Urinary bladder (tissue), 3 donors: ENCODE measurements at regions not wholly inside any gene's neighbourhood (a gene's known extent, or its start where the extent isn't known, plus 50 kb on each side); places are given as distances from the start of the nearest gene placed in this dataset.
"Not testable (repeated sequence)": the region's sequence is repeated elsewhere in the genome, so short reads cannot be mapped to it uniquely, and the experiment has no call there.

ENCODE experiments used
- DNase-seq: peaks from one replicate; pipeline ENCODE4 v3.0.0-alpha.2; 2015; ENCODE audit errors: extremely low spot score
- H3K27ac ChIP-seq: one replicate; pipeline ENCODE4 v1.5.1; 2013; ENCODE audit warnings: low read depth, mild to moderate bottlenecking, moderate library complexity
- H3K36me3 ChIP-seq: one replicate; pipeline ENCODE4 v1.6.1; 2013; ENCODE audit warnings: mild to moderate bottlenecking, moderate library complexity; ENCODE audit not compliant: insufficient read depth
- H3K4me1 ChIP-seq: one replicate; pipeline ENCODE4 v1.6.1; 2013; ENCODE audit warnings: mild to moderate bottlenecking, moderate library complexity; ENCODE audit not compliant: insufficient read depth
- H3K4me3 ChIP-seq: one replicate; pipeline ENCODE4 v1.5.1; 2013; ENCODE audit warnings: low read depth, low read length
- whole genome bisulfite sequencing: extraction: QIAGEN DNeasy Blood & Tissue Kit; methylation state at CpG from one replicate; pipeline ENCODE4 v1.1.7; 2013; 5-methylcytosine and 5-hydroxymethylcytosine counted together
- donor health status: healthy with polysubstance abuse.
- donor health status: healthy.

DNA sequence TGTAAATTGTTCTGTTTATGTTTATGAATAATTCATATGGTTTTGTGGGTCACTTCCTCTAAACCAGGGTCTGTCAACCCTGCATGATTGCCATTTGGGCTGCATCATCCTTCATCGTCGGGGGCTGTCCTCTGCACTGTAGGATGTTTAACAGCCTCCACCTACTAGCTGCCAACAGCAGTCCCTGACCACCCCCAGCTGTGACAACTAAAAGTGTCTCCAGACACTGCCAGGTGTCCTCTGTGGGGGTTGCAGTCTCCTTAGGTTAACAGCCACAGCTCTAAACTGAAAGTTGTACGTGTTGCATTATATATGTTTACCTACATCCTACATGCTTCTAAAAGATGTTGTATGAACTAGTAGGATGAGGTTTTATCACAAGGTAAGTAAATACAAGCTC, 113.1 kb downstream of the LAT start:
- H3K27ac ChIP-seq, DNase-seq, H3K4me3 ChIP-seq, H3K4me1 ChIP-seq, H3K36me3 ChIP-seq: not testable (repeated sequence)
- WGBS, result 57% methylated on average over 1 of the region's 3 CpGs

GRCh38 chr16:29094729-29095624, 110.1 kb downstream of the LAT start:
- H3K27ac ChIP-seq, H3K36me3 ChIP-seq, DNase-seq, H3K4me3 ChIP-seq, H3K4me1 ChIP-seq: not testable (repeated sequence)
- 36% methylated on average over 11 of the region's 13 CpGs for WGBS

DNA sequence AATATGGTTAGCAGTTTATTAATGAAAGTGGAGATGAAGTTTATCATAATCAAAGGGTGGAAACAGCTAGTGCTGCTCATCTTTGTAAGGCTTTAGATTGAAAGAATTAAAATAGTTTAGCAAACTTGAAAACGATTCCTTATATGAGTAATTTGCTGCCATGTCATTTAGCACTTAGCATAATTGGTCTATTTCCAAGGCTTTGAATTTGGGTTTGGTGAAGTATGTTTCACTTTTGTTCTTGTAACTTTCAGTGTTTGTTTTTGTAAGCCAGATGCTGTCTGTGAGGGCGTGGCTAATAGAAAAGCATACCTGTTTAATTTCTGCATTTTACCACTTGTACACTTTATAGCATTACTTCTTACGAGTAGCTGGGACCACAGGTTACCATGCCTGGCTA, 109.5 kb downstream of the LAT start:
- H3K4me1 ChIP-seq, H3K36me3 ChIP-seq, H3K27ac ChIP-seq, DNase-seq, H3K4me3 ChIP-seq: not testable (repeated sequence)
- WGBS, result 33% methylated on average over 3 of the region's 3 CpGs

DNA sequence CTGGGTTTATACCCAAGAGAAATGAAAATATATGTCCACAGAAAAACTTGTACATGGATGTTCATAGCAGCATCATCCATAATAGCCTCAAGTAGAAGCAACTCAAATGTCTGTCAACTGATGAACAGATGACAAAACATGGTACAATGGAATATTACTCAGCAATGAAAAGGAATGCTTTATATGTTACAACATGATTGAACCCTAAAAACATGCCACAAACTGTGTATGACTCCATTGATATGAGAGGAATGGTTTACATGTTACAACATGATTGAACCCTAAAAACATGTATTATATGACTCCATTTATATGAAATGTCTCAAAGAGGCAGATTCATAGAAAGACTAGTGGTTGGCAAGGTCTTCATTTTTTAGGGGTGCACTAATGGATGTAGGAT, 104.8 kb downstream of the LAT start:
- H3K36me3 ChIP-seq, H3K27ac ChIP-seq, H3K4me3 ChIP-seq, DNase-seq, H3K4me1 ChIP-seq: not testable (repeated sequence)

- 82% methylated on average over 4 of the region's 4 CpGs for WGBS
- H3K36me3 ChIP-seq, H3K4me3 ChIP-seq, H3K4me1 ChIP-seq, H3K27ac ChIP-seq, DNase-seq: not testable (repeated sequence)
Measured at GRCh38 chr16:29087673-29088072, 102.8 kb downstream of the LAT start.

GRCh38 chr16:29081829-29082639, 97.2 kb downstream of the LAT start:
- H3K36me3 ChIP-seq, DNase-seq, H3K27ac ChIP-seq, H3K4me1 ChIP-seq: not testable (repeated sequence)
- peak overlapping the region; percentile 31 for H3K4me3 ChIP-seq
- WGBS, result 8% methylated on average over 31 of the region's 74 CpGs

GRCh38 chr16:29074554-29075402, 89.9 kb downstream of the LAT start:
- not testable (repeated sequence) for H3K36me3 ChIP-seq, DNase-seq

GRCh38 chr16:29062235-29062634, 77.4 kb downstream of the LAT start:
- DNase-seq, H3K4me1 ChIP-seq, H3K4me3 ChIP-seq, H3K27ac ChIP-seq, H3K36me3 ChIP-seq: not testable (repeated sequence)
- no CpG with 5 or more reads among the region's 4 CpGs for whole genome bisulfite sequencing

More at GRCh38 chr16:29074554-29075402, 89.9 kb downstream of the LAT start:
- Histone ChIP-seq H3K4me3 (peak overlapping the region; percentile 30), H3K27ac (peak overlapping the region; percentile 75)
- WGBS, result 11% methylated on average over 38 of the region's 38 CpGs
- not testable (repeated sequence) for H3K4me1 ChIP-seq

GRCh38 chr16:29061467-29061921, 76.6 kb downstream of the LAT start:
- not testable (repeated sequence) for H3K27ac ChIP-seq, H3K36me3 ChIP-seq, H3K4me3 ChIP-seq, DNase-seq, H3K4me1 ChIP-seq
- WGBS, result 92% methylated on average over 3 of the region's 7 CpGs

DNA sequence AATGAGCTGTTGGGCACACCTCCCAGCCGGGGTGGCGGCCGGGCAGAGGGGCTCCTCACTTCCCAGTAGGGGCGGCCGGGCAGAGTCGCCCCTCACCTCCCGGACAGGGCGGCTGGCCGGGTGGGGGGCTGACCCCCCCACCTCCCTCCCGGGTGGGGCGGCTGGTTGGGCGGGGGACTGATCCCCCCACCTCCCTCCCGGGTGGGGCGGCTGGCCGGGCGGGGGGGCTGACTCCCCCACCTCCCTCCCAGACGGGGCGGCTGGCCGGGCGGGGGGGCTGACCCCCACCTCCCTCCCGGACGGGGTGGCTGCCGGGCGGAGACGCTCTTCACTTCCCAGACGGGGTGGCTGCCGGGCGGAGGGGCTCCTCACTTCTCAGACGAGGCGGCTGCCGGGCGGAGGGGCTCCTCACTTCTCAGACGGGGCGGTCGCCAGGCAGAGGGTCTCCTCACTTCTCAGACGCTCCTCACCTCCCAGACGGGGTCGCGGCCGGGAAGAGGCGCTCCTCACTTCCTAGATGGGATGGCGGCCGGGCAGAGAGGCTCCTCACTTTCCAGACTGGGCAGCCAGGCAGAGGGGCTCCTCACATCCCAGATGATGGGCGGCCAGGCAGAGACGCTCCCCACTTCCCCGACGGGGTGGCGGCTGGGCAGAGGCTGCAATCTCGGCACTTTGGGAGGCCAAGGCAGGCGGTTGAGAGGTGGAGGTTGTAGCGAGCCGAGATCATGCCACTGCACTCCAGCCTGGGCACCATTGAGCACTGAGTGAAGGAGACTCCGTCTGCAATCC, 75.4 kb downstream of the LAT start:
- H3K36me3 ChIP-seq, H3K4me3 ChIP-seq, H3K27ac ChIP-seq, DNase-seq, H3K4me1 ChIP-seq: not testable (repeated sequence)
- 90% methylated on average over 30 of the region's 53 CpGs for WGBS

DNA sequence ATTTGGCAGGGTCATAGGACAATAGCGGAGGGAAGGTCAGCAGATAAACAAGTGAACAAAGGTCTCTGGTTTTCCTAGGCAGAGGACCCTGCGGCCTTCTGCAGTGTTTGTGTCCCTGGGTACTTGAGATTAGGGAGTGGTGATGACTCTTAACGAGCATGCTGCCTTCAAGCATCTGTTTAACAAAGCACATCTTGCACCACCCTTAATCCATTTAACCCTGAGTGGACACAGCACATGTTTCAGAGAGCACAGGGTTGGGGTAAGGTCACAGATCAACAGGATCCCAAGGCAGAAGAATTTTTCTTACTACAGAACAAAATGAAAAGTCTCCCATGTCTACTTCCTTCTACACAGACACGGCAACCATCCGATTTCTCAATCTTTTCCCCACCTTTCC, 74.7 kb downstream of the LAT start:
- H3K27ac ChIP-seq, DNase-seq, H3K4me1 ChIP-seq, H3K4me3 ChIP-seq, H3K36me3 ChIP-seq: not testable (repeated sequence)
- no CpG with 5 or more reads among the region's 5 CpGs for WGBS
